HEK293T (cell line): ENCODE measurements at regions not wholly inside any gene's neighbourhood (a gene's known extent, or its start where the extent isn't known, plus 50 kb on each side); places are given as distances from the start of the nearest gene placed in this dataset.

Source experiments
- FOXM1 ChIP-seq: fragments of 450-650 bp; IDR thresholded peaks from 2 replicates; pipeline ENCODE4 v1.6.1; 2017; ENCODE audit warnings: mild to moderate bottlenecking, borderline replicate concordance
- SP1 ChIP-seq: fragments of 450-650 bp; IDR thresholded peaks from 2 replicates; pipeline ENCODE4 v1.6.1; 2017
- TF ChIP-seq, protein P1 (sequence below): fragments of 450-650 bp; IDR thresholded peaks from 2 replicates; pipeline ENCODE4 v1.6.1; 2016

DNA sequence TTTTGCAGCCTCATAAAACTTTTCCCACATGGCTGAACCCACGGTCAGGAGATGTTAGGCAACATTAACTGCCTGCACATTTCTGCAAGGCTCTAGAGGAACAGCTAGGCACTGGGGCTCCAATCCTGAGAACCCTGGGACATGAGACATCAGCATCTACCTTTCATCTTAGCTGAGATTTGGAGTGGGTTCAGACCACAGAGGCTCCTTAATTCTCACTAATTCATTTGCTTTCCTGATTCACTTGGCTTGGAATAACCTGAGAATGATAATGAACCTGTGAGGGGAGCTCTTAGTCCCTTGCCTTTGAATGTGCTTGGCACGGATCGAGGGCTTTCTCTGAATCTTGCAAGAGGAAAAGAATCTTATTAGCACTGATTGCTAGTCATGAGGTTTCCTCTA is 266.2 kb downstream of the FIGN start:
- TF ChIP-seq SP1: no peak
- TF ChIP-seq FOXM1: no peak
- TF ChIP-seq, protein P1, sequence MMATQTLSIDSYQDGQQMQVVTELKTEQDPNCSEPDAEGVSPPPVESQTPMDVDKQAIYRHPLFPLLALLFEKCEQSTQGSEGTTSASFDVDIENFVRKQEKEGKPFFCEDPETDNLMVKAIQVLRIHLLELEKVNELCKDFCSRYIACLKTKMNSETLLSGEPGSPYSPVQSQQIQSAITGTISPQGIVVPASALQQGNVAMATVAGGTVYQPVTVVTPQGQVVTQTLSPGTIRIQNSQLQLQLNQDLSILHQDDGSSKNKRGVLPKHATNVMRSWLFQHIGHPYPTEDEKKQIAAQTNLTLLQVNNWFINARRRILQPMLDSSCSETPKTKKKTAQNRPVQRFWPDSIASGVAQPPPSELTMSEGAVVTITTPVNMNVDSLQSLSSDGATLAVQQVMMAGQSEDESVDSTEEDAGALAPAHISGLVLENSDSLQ: no peak; the same call in 1 of the 2 replicates
